ENCODE measurements at regions not wholly inside any gene's neighbourhood (a gene's known extent, or its start where the extent isn't known, plus 50 kb on each side); places are given as distances from the start of the nearest gene placed in this dataset.

GRCh38 chr22:33971561-33971961 is 51.3 kb upstream of the LARGE1 start:
- H3K9ac ChIP-seq (ENCODE audit: low read length), result no peak overlapping the region
- no peaks in the 10 kb centered on the region for H3K36me3 ChIP-seq (replicated peaks in 1 of 2; ENCODE audit: control extremely low read depth in 1 of 2, control insufficient read depth in 1 of 2, extremely low read depth in 1 of 2, insufficient read depth in 2 of 2, low read length in 1 of 2)
- CTCF ChIA-PET, result no interaction called here
- peaks cover 0 to 6% (median 0%) of the 10 kb centered on the region in 3 donors for H3K9me3 ChIP-seq (ENCODE audit: control extremely low read depth in 1 of 3, control insufficient read depth in 2 of 3, insufficient read depth in 1 of 3, low read length in 2 of 3)
- no peaks in the 10 kb centered on the region for H3K79me2 ChIP-seq (ENCODE audit: control insufficient read depth, insufficient read depth, low read length)
- H3K27me3 ChIP-seq (replicated peaks in 1 of 4; ENCODE audit: control extremely low read depth in 1 of 4, control insufficient read depth in 3 of 4, insufficient read depth in 4 of 4, low read length in 3 of 4), result peaks cover 0 to 12% (median 3%) of the 10 kb centered on the region in 4 experiments
- H3K27ac ChIP-seq (ENCODE audit: low read length in 2 of 2), result no peak overlapping the region
- H2AFZ ChIP-seq (ENCODE audit: insufficient read depth, low read depth, low read length, poor library complexity, severe bottlenecking), result no peak overlapping the region
- H3K4me2 ChIP-seq (replicated peaks; ENCODE audit: low read depth, low read length, poor library complexity, severe bottlenecking), result no peak overlapping the region
- Mint-ChIP-seq H3K9me3 (ENCODE audit: insufficient read depth) (no peaks in the 10 kb centered on the region), H3K27ac (no peak overlapping the region), H3K4me3 (no peak overlapping the region), H3K27me3 (peaks cover 38% of the 10 kb centered on the region), H3K4me1 (no peaks in the 10 kb centered on the region)
- DNase-seq (no peak), ATAC-seq (ENCODE audit: low read depth) (no peak)
- H4K20me1 ChIP-seq (ENCODE audit: control insufficient read depth, insufficient read depth, low read length, poor library complexity, severe bottlenecking), result no peaks in the 10 kb centered on the region
- TF ChIP-seq EZH2 (IDR thresholded peaks at IDR 0.05; ENCODE audit: borderline replicate concordance, insufficient read depth, low read depth, low read length, poor library complexity, severe bottlenecking) (no peak), CTCF (IDR thresholded peaks at IDR 0.05) (no peak)
- H3K4me1 ChIP-seq (ENCODE audit: control insufficient read depth in 2 of 2, insufficient read depth in 2 of 2, low read length in 2 of 2), result no peaks in the 10 kb centered on the region
- 60% methylated on average over 3 of the region's 4 CpGs for whole genome bisulfite sequencing (ENCODE audit: insufficient coverage)
- no peak overlapping the region for H3K4me3 ChIP-seq (ENCODE audit: control extremely low read depth in 1 of 5, extremely low read depth in 1 of 5, insufficient read depth in 1 of 5, low read depth in 2 of 5, low read length in 4 of 5)
- POLR2A ChIA-PET, result no interaction called here
- intact Hi-C loops (cut with micrococcal nuclease), result no loop called here

GRCh38 chr22:33975841-33976240 is 55.6 kb upstream of the LARGE1 start:
- no peaks in the 10 kb centered on the region for H3K79me2 ChIP-seq (ENCODE audit: control insufficient read depth, insufficient read depth, low read length)
- intact Hi-C loops (cut with micrococcal nuclease), result no loop called here
- no peak for TF ChIP-seq CTCF (IDR thresholded peaks at IDR 0.05)
- no peak for TF ChIP-seq EZH2 (IDR thresholded peaks at IDR 0.05; ENCODE audit: borderline replicate concordance, insufficient read depth, low read depth, low read length, poor library complexity, severe bottlenecking)

More at GRCh38 chr22:33975841-33976240, 55.6 kb upstream of the LARGE1 start:
- Histone ChIP-seq H4K20me1 (ENCODE audit: control insufficient read depth, insufficient read depth, low read length, poor library complexity, severe bottlenecking) (no peaks in the 10 kb centered on the region), H3K27ac (ENCODE audit: low read length in 2 of 2) (no peak overlapping the region), H3K4me2 (replicated peaks; ENCODE audit: low read depth, low read length, poor library complexity, severe bottlenecking) (no peak overlapping the region), H3K9me3 (ENCODE audit: control extremely low read depth in 1 of 3, control insufficient read depth in 2 of 3, insufficient read depth in 1 of 3, low read length in 2 of 3) (peaks cover 0 to 6% (median 1%) of the 10 kb centered on the region in 3 donors), H3K27me3 (replicated peaks in 1 of 4; ENCODE audit: control extremely low read depth in 1 of 4, control insufficient read depth in 3 of 4, insufficient read depth in 4 of 4, low read length in 3 of 4) (peaks cover 0 to 12% (median 3%) of the 10 kb centered on the region in 4 experiments), H3K4me1 (ENCODE audit: control insufficient read depth in 2 of 2, insufficient read depth in 2 of 2, low read length in 2 of 2) (no peaks in the 10 kb centered on the region), H2AFZ (ENCODE audit: insufficient read depth, low read depth, low read length, poor library complexity, severe bottlenecking) (no peak overlapping the region), H3K9ac (ENCODE audit: low read length) (no peak overlapping the region), H3K4me3 (ENCODE audit: control extremely low read depth in 1 of 5, extremely low read depth in 1 of 5, insufficient read depth in 1 of 5, low read depth in 2 of 5, low read length in 4 of 5) (no peak overlapping the region), H3K36me3 (replicated peaks in 1 of 2; ENCODE audit: control extremely low read depth in 1 of 2, control insufficient read depth in 1 of 2, extremely low read depth in 1 of 2, insufficient read depth in 2 of 2, low read length in 1 of 2) (no peaks in the 10 kb centered on the region)
- Mint-ChIP-seq H3K27me3 (peaks cover 45% of the 10 kb centered on the region), H3K4me1 (no peaks in the 10 kb centered on the region), H3K27ac (no peak overlapping the region), H3K9me3 (ENCODE audit: insufficient read depth) (no peaks in the 10 kb centered on the region), H3K4me3 (no peak overlapping the region)
- CTCF ChIA-PET, result no interaction called here
- POLR2A ChIA-PET, result no interaction called here
- DNase-seq (no peak), ATAC-seq (ENCODE audit: low read depth) (no peak)
- WGBS (ENCODE audit: insufficient coverage), result 100% methylated on average over 1 of the region's 3 CpGs

Measured in B cell (primary cell).